Esophagus muscularis mucosa (tissue), 4 donors: ENCODE measurements at regions not wholly inside any gene's neighbourhood (a gene's known extent, or its start where the extent isn't known, plus 50 kb on each side); places are given as distances from the start of the nearest gene placed in this dataset.

Experiments used
- DNase-seq: peaks from one replicate; pipeline ENCODE4 v3.0.0-alpha.2; 2017; ENCODE audit errors: extremely low spot score
- H3K27ac ChIP-seq, 4 donors: fragments of 200-600 bp; sonication (generic); replicated peaks in 1 of 4; 1 replicate in 3 of 4; 2 replicates in 1 of 4; pipeline ENCODE4 v1.5.1; 2016 to 2019; ENCODE audit warnings: mild to moderate bottlenecking in 1 of 4
- H3K27me3 ChIP-seq, 4 donors: fragments of 200-600 bp; sonication (generic); one replicate each; pipeline versions ENCODE4 v1.5.1 to v1.6.0; 2016 to 2019
- H3K36me3 ChIP-seq, 4 donors: fragments of 200-600 bp; sonication (generic); one replicate each; pipeline ENCODE4 v1.5.1; 2016 to 2019
- H3K4me1 ChIP-seq, 4 donors: fragments of 200-600 bp; sonication (generic); one replicate each; pipeline ENCODE4 v1.5.1; 2016 to 2019
- H3K4me3 ChIP-seq, 4 donors: fragments of 200-600 bp; sonication (generic); 1 replicate in 2 of 4; 2 replicates in 2 of 4; pipeline ENCODE4 v1.5.1; 2016 to 2019; ENCODE audit warnings: mild to moderate bottlenecking in 4 of 4, moderate library complexity in 1 of 4
- H3K9me3 ChIP-seq, 4 donors: fragments of 200-600 bp; sonication (generic); 1 replicate in 3 of 4; 2 replicates in 1 of 4; pipeline ENCODE4 v1.5.1; 2016 to 2019
- EP300 ChIP-seq: sonication (generic); formaldehyde crosslinking; IDR thresholded peaks from one replicate; pipeline ENCODE4 v1.6.1; 2017; ENCODE audit warnings: antibody characterized with exemption
- POLR2A ChIP-seq: fragments of 450-650 bp; IDR thresholded peaks from one replicate; pipeline ENCODE4 v1.6.1; 2017; ENCODE audit warnings: antibody characterized with exemption, moderate library complexity, mild to moderate bottlenecking, low read depth
- POLR2AphosphoS5 ChIP-seq, 2 donors: sonication (generic); formaldehyde crosslinking; IDR thresholded peaks; one replicate each; pipeline ENCODE4 v1.6.1; 2017; ENCODE audit warnings: antibody characterized with exemption in 2 of 2
- WGBS: methylation state at CpG from one replicate; pipeline ENCODE4 v1.1.5; 2018; 5-methylcytosine and 5-hydroxymethylcytosine counted together
- intact Hi-C: fragments of 100-400 bp; cut with DNase I; formaldehyde crosslinking; loops from one replicate; pipeline ENCODE4 v1.15.1; 2023
- TF ChIP-seq, protein P1 (sequence below), 3 experiments: fragments of 200-600 bp in 2 of 3; fragments of 450-650 bp in 1 of 3; sonication (generic) in 2 of 3; IDR thresholded peaks; one replicate each; pipeline ENCODE4 v1.5.1; 2017 to 2019; ENCODE audit warnings: antibody characterized with exemption in 3 of 3, mild to moderate bottlenecking in 2 of 3, moderate library complexity in 1 of 3

DNA sequence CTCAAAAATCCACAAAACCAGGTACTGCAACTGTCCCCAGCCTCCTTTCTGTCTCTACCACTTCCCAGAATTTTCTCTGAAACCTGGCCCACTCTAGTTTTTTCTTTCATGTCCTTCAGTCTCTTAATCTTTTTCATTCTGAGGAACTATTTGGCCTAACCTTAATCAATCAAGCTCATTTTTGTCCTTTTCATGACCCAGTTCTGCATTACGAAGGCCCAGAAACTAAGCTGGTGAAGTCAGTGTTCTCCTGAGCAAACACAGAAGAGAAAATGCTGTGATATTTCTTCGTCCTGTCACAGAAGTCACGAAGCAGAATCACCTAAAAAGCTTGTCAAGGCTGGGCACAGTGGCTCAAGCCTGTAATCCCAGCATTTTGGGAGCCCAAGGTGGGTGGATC, 131.7 kb upstream of the EDNRA start:
- WGBS: 47% methylated on average over 3 of the region's 3 CpGs
- no peak for TF ChIP-seq POLR2A
- no peak for TF ChIP-seq EP300
- no peak for TF ChIP-seq POLR2AphosphoS5 (IDR thresholded peaks at IDR 0.05)
- TF ChIP-seq, protein P1, sequence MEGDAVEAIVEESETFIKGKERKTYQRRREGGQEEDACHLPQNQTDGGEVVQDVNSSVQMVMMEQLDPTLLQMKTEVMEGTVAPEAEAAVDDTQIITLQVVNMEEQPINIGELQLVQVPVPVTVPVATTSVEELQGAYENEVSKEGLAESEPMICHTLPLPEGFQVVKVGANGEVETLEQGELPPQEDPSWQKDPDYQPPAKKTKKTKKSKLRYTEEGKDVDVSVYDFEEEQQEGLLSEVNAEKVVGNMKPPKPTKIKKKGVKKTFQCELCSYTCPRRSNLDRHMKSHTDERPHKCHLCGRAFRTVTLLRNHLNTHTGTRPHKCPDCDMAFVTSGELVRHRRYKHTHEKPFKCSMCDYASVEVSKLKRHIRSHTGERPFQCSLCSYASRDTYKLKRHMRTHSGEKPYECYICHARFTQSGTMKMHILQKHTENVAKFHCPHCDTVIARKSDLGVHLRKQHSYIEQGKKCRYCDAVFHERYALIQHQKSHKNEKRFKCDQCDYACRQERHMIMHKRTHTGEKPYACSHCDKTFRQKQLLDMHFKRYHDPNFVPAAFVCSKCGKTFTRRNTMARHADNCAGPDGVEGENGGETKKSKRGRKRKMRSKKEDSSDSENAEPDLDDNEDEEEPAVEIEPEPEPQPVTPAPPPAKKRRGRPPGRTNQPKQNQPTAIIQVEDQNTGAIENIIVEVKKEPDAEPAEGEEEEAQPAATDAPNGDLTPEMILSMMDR (IDR thresholded peaks at IDR 0.05): no peak
- H3K9me3 ChIP-seq: no peaks in the 10 kb centered on the region
- H3K27me3 ChIP-seq: no peaks in the 10 kb centered on the region
- H3K36me3 ChIP-seq: no peaks in the 10 kb centered on the region
- no peak overlapping the region for H3K4me3 ChIP-seq
- H3K4me1 ChIP-seq: no peaks in the 10 kb centered on the region
- intact Hi-C loops: no loop called here
- no peak overlapping the region for H3K27ac ChIP-seq
- DNase-seq: no peak

DNA sequence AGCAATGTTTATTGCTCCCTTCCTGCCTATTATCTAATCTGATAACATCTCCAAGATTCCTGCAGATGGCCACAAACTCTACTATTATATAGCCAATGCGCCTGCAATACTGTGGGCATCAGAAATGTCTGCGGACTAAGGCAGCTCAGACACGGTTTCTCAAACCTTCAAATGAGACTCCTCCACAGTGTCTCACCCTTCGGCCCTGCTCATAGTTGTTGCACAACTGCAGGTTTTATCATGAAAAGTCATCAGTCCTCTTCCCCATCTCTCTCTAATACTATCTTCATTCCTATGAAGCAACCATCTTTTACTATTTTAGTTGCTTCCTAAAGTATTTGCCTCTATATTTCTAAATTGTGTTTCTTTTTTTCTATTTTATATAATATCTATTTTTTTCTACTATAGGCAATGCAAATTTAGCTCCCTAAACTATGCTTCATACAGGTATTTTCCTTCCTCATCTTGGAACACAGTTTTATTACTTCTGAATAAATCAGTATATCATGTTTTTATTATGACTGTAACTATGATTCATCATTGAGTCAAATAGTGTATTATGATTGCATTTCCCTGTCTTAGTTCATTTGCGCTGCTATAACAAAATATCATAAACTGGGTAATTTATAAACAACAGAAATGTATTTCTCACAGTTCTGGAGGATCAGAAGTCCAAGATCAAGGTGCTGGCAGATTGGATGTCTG, 129.7 kb upstream of the EDNRA start:
- Histone ChIP-seq H3K36me3 (no peaks in the 10 kb centered on the region), H3K27ac (no peak overlapping the region), H3K9me3 (no peaks in the 10 kb centered on the region), H3K27me3 (no peaks in the 10 kb centered on the region), H3K4me3 (no peak overlapping the region), H3K4me1 (no peaks in the 10 kb centered on the region)
- DNase-seq: no peak
- no peak for TF ChIP-seq EP300
- TF ChIP-seq POLR2AphosphoS5 (IDR thresholded peaks at IDR 0.05): no peak
- TF ChIP-seq POLR2A: no peak
- TF ChIP-seq, protein P1 (IDR thresholded peaks at IDR 0.05): no peak
- intact Hi-C loops: no loop called here
- 96% methylated on average over 5 of the region's 5 CpGs for WGBS

DNA sequence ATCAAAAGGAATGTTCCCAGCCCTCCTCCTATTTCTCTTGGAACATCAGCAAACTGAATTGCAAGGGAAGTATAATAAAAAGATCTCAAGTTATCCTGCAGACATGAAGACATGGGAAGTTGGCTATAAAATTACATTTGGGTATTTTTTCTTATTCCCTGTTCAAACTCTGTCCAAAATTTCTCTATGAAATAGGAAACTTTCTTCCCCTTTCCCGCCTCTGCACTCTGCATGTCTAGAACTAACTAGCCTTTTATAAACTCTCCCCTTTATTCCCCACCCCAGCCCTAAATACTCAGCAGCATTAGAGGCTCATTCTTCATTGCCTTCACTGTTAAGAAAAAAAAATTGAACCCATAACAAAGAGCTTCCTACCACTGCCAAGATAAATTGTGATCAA, 126.7 kb upstream of the EDNRA start:
- Histone ChIP-seq H3K4me1 (no peaks in the 10 kb centered on the region), H3K9me3 (no peaks in the 10 kb centered on the region), H3K27ac (no peak overlapping the region), H3K27me3 (no peaks in the 10 kb centered on the region), H3K4me3 (no peak overlapping the region), H3K36me3 (no peaks in the 10 kb centered on the region)
- TF ChIP-seq POLR2AphosphoS5 (IDR thresholded peaks at IDR 0.05) (no peak), POLR2A (no peak), EP300 (no peak)
- TF ChIP-seq, protein P1 (IDR thresholded peaks at IDR 0.05): no peak
- intact Hi-C loops: no loop called here
- WGBS: 66% methylated on average over 1 of the region's 1 CpG
- DNase-seq: no peak

DNA sequence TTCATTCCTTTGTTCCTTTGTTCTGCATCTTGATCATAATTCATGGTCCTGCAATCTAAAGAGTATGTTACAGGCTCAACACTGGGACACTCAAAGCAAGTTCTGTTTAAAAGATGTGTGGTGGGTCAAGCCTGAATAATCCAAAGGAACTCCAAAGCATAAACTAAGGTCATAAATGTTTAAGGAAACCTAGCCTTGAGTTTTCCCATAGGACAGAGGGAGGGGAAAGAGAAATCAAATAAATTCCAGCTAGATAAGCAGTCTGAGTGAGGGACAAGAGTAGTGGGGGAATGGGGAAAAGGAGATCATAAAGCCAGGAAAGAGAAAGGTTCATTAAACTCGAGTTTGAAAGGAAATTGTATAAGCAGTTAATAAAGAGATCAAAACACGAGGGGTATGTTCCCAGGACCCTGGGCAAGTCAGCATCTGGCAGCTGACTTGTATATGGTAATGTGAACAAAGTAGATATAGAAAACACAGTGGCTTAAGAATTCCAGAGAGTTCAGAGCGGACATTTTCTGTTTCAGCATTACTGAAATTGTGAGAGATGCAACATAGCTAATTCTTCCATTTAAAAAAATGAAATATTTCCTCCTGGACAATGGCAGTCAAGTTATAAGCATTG, 125.8 kb upstream of the EDNRA start:
- WGBS: 46% methylated on average over 3 of the region's 3 CpGs
- Histone ChIP-seq H3K27ac (no peak overlapping the region), H3K9me3 (no peaks in the 10 kb centered on the region), H3K4me3 (no peak overlapping the region), H3K4me1 (no peaks in the 10 kb centered on the region), H3K27me3 (no peaks in the 10 kb centered on the region), H3K36me3 (no peaks in the 10 kb centered on the region)
- intact Hi-C loops: no loop called here
- no peak for DNase-seq
- TF ChIP-seq POLR2A: no peak
- TF ChIP-seq POLR2AphosphoS5 (IDR thresholded peaks at IDR 0.05): no peak
- no peak for TF ChIP-seq EP300
- TF ChIP-seq, protein P1 (IDR thresholded peaks at IDR 0.05): no peak
